ENCODE measurements at regions not wholly inside any gene's neighbourhood (a gene's known extent, or its start where the extent isn't known, plus 50 kb on each side); places are given as distances from the start of the nearest gene placed in this dataset.

DNA sequence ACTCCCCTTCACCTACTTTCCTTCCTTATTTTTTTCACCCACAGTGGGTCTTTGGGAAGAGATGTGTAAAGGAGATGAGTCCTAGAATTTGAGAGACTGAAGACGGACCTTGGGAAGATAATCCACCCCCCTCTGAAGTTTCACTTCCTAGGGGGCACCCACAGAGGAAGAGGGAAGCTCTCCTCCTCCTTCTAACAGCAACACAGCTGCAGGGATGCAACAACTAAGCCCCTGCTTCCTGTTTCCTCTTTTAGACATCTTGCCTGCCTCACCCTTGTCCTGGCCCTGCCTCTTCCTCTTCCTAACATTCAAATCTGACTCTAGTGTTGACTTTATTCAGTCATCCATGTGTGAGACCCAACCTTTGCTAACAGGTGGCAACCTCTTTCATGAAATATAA is 424.6 kb downstream of the BUD13 start:
- Mint-ChIP-seq H3K4me1 (no peaks in the 10 kb centered on the region), H3K36me3 (no peaks in the 10 kb centered on the region), H3K4me3 (no peak overlapping the region), H3K27ac (no peak overlapping the region), H3K27me3 (ENCODE audit: low read depth in 2 of 2) (peaks cover 0 to 6% of the 10 kb centered on the region in 2 donors), H3K9me3 (no peaks in the 10 kb centered on the region)
- ATAC-seq (no peak), DNase-seq (no peak)
- Histone ChIP-seq H3K27ac (ENCODE audit: low read length) (no peak overlapping the region), H3K4me3 (ENCODE audit: low read length) (no peak overlapping the region), H3K9me3 (ENCODE audit: control insufficient read depth, insufficient read depth, low read length) (no peaks in the 10 kb centered on the region), H3K27me3 (ENCODE audit: control insufficient read depth, insufficient read depth, low read length) (no peaks in the 10 kb centered on the region), H3K4me1 (ENCODE audit: control insufficient read depth, insufficient read depth, low read length) (no peaks in the 10 kb centered on the region), H3K36me3 (ENCODE audit: control insufficient read depth, insufficient read depth, low read length) (no peaks in the 10 kb centered on the region)
- intact Hi-C loops (cut with micrococcal nuclease), result no loop called here
- WGBS (ENCODE audit: insufficient coverage), result 0% methylated on average over 1 of the region's 1 CpG
- TF ChIP-seq, protein P1, sequence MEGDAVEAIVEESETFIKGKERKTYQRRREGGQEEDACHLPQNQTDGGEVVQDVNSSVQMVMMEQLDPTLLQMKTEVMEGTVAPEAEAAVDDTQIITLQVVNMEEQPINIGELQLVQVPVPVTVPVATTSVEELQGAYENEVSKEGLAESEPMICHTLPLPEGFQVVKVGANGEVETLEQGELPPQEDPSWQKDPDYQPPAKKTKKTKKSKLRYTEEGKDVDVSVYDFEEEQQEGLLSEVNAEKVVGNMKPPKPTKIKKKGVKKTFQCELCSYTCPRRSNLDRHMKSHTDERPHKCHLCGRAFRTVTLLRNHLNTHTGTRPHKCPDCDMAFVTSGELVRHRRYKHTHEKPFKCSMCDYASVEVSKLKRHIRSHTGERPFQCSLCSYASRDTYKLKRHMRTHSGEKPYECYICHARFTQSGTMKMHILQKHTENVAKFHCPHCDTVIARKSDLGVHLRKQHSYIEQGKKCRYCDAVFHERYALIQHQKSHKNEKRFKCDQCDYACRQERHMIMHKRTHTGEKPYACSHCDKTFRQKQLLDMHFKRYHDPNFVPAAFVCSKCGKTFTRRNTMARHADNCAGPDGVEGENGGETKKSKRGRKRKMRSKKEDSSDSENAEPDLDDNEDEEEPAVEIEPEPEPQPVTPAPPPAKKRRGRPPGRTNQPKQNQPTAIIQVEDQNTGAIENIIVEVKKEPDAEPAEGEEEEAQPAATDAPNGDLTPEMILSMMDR (IDR thresholded peaks at IDR 0.05), result no peak

DNA sequence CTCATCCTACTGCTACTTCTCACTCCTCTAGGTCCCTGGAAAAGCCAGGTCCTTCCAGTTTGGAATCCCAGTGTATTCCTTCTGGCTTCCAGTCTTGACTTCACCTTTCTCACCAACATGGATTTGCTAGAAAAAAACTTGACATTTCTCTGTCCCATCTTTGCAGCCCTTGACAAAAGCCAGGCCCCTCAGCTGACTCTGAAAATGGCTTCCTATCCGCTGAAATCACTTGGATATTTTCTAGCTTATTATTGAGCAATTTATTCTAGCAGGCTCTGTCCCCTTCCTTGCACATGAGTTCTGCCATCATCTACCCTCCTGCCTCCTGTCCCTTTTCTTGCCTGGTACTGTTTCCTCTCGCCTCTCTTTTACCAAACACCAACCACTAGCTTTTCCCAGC is 427.2 kb downstream of the BUD13 start:
- H3K4me1 Mint-ChIP-seq, result no peaks in the 10 kb centered on the region
- 83% methylated on average over 2 of the region's 2 CpGs for WGBS (ENCODE audit: insufficient coverage)
- no peaks in the 10 kb centered on the region for H3K36me3 ChIP-seq (ENCODE audit: control insufficient read depth, insufficient read depth, low read length)
- intact Hi-C loops (cut with micrococcal nuclease), result no loop called here
- DNase-seq (no peak), ATAC-seq (no peak)
- no peaks in the 10 kb centered on the region for H3K36me3 Mint-ChIP-seq
- no peaks in the 10 kb centered on the region for H3K27me3 Mint-ChIP-seq (ENCODE audit: low read depth in 2 of 2)
- H3K4me1 ChIP-seq (ENCODE audit: control insufficient read depth, insufficient read depth, low read length), result no peaks in the 10 kb centered on the region
- no peak overlapping the region for H3K27ac ChIP-seq (ENCODE audit: low read length)
- no peaks in the 10 kb centered on the region for H3K9me3 ChIP-seq (ENCODE audit: control insufficient read depth, insufficient read depth, low read length)
- no peak overlapping the region for H3K27ac Mint-ChIP-seq
- H3K4me3 Mint-ChIP-seq, result no peak overlapping the region
- TF ChIP-seq, protein P1 (IDR thresholded peaks at IDR 0.05), result no peak
- no peak overlapping the region for H3K4me3 ChIP-seq (ENCODE audit: low read length)
- H3K9me3 Mint-ChIP-seq, result no peaks in the 10 kb centered on the region
- no peaks in the 10 kb centered on the region for H3K27me3 ChIP-seq (ENCODE audit: control insufficient read depth, insufficient read depth, low read length)

DNA sequence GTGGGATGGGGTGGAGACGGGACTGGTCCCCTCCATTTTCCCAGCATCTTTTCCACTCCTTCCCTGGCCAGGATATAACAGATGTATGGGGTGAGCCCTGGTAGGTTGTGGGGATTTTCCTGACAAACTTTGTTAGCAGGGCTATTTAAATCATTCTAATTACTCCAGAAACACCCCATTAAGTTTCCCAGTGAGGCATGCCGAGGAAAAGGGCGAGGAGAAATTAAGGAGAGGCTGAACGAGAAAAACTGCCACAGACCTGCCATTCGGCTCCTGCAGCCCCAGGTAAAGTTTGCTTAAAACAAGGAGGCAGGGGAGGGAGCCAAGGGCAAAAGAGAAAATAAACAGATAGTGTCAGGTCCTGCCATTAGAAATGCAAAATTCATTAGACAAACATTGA is 428.2 kb downstream of the BUD13 start:
- no peaks in the 10 kb centered on the region for H3K36me3 Mint-ChIP-seq
- ATAC-seq, result no peak
- intact Hi-C loops (cut with micrococcal nuclease), result no loop called here
- Histone ChIP-seq H3K27me3 (ENCODE audit: control insufficient read depth, insufficient read depth, low read length) (no peaks in the 10 kb centered on the region), H3K4me3 (ENCODE audit: low read length) (no peak overlapping the region), H3K27ac (ENCODE audit: low read length) (no peak overlapping the region), H3K9me3 (ENCODE audit: control insufficient read depth, insufficient read depth, low read length) (no peaks in the 10 kb centered on the region), H3K4me1 (ENCODE audit: control insufficient read depth, insufficient read depth, low read length) (no peaks in the 10 kb centered on the region), H3K36me3 (ENCODE audit: control insufficient read depth, insufficient read depth, low read length) (no peaks in the 10 kb centered on the region)
- no peaks in the 10 kb centered on the region for H3K9me3 Mint-ChIP-seq
- H3K27me3 Mint-ChIP-seq (ENCODE audit: low read depth in 2 of 2), result no peaks in the 10 kb centered on the region
- no peaks in the 10 kb centered on the region for H3K4me1 Mint-ChIP-seq
- H3K27ac Mint-ChIP-seq, result no peak overlapping the region
- DNase-seq, result no peak
- TF ChIP-seq, protein P1 (IDR thresholded peaks at IDR 0.05), result no peak
- WGBS (ENCODE audit: insufficient coverage), result 74% methylated on average over 4 of the region's 5 CpGs
- no peak overlapping the region for H3K4me3 Mint-ChIP-seq

DNA sequence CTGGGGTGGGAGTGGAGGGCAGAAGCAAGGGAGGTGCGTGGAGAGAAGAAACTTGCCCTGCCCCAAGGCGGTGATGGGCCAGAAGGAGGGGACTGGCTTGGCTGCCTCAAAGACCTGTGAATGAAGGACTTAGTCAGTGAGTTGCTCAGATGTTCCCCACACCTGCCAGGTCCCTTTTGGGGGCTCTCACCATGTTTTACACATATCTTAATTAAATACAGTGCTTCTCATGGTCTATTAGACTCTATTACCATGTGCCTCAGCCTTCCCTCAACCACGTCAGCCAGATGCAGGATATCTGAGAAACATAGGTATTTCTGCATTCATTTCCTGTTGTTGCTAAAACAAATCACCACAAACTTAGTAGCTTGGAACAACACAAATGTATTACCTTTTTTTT is 429.5 kb downstream of the BUD13 start:
- intact Hi-C loops (cut with micrococcal nuclease), result no loop called here
- 66% methylated on average over 3 of the region's 3 CpGs for WGBS (ENCODE audit: insufficient coverage)
- H3K36me3 ChIP-seq (ENCODE audit: control insufficient read depth, insufficient read depth, low read length), result no peaks in the 10 kb centered on the region
- Mint-ChIP-seq H3K27me3 (ENCODE audit: low read depth in 2 of 2) (no peaks in the 10 kb centered on the region), H3K27ac (no peak overlapping the region), H3K9me3 (no peaks in the 10 kb centered on the region), H3K36me3 (no peaks in the 10 kb centered on the region), H3K4me3 (no peak overlapping the region), H3K4me1 (no peaks in the 10 kb centered on the region)
- no peak for ATAC-seq
- TF ChIP-seq, protein P1 (IDR thresholded peaks at IDR 0.05), result no peak
- H3K27ac ChIP-seq (ENCODE audit: low read length), result no peak overlapping the region
- H3K4me3 ChIP-seq (ENCODE audit: low read length), result no peak overlapping the region
- H3K9me3 ChIP-seq (ENCODE audit: control insufficient read depth, insufficient read depth, low read length), result no peaks in the 10 kb centered on the region
- H3K27me3 ChIP-seq (ENCODE audit: control insufficient read depth, insufficient read depth, low read length), result no peaks in the 10 kb centered on the region
- H3K4me1 ChIP-seq (ENCODE audit: control insufficient read depth, insufficient read depth, low read length), result no peaks in the 10 kb centered on the region
- no peak for DNase-seq
